CD14-positive monocyte (primary cell): ENCODE measurements at regions not wholly inside any gene's neighbourhood (a gene's known extent, or its start where the extent isn't known, plus 50 kb on each side); places are given as distances from the start of the nearest gene placed in this dataset.

Experiments
- DNase-seq, 3 donors: peaks; one replicate each; pipeline ENCODE4 v3.0.0-alpha.2; 2011 to 2022
- H2AFZ ChIP-seq: 2 replicates; pipeline ENCODE4 v1.6.0; 2012; ENCODE audit warnings: mild to moderate bottlenecking, low read depth, low read length, inconsistent platforms; ENCODE audit not compliant: insufficient read depth, poor library complexity, severe bottlenecking
- H3K27ac ChIP-seq, 2 donors: 1 replicate in 1 of 2; 2 replicates in 1 of 2; pipeline ENCODE4 v1.5.1; 2012 to 2013; ENCODE audit warnings: low read length in 2 of 2, control low read depth in 1 of 2, inconsistent platforms in 1 of 2, low read depth in 1 of 2, mild to moderate bottlenecking in 1 of 2
- H3K27me3 ChIP-seq, 2 donors: one replicate each; pipeline versions ENCODE4 v1.6.0 to v1.6.1; 2011 to 2013; ENCODE audit warnings: low read length in 2 of 2; ENCODE audit not compliant: control insufficient read depth in 2 of 2, insufficient read depth in 2 of 2
- H3K36me3 ChIP-seq, 2 donors: replicated peaks in 1 of 2; 1 replicate in 1 of 2; 2 replicates in 1 of 2; pipeline versions ENCODE4 v1.5.1 to v1.6.1; 2012 to 2013; ENCODE audit warnings: low read length in 2 of 2, control low read depth in 1 of 2, inconsistent platforms in 1 of 2, mild to moderate bottlenecking in 1 of 2; ENCODE audit not compliant: insufficient read depth in 2 of 2, control insufficient read depth in 1 of 2
- H3K4me1 ChIP-seq, 2 donors: 1 replicate in 1 of 2; 2 replicates in 1 of 2; pipeline versions ENCODE4 v1.5.1 to v1.6.1; 2012 to 2013; ENCODE audit warnings: low read length in 2 of 2, control low read depth in 1 of 2, inconsistent platforms in 1 of 2, mild to moderate bottlenecking in 1 of 2, moderate library complexity in 1 of 2; ENCODE audit not compliant: insufficient read depth in 2 of 2, control insufficient read depth in 1 of 2
- H3K4me2 ChIP-seq: replicated peaks from 2 replicates; pipeline ENCODE3; 2012; ENCODE audit warnings: low read length, moderate library complexity, mild to moderate bottlenecking; ENCODE audit not compliant: poor library complexity, severe bottlenecking; ENCODE audit errors: extremely low read depth
- H3K4me3 ChIP-seq, 3 experiments: fragments of 200-600 bp in 1 of 3; sonication (generic) in 1 of 3; replicated peaks in 1 of 3; 1 replicate in 2 of 3; 2 replicates in 1 of 3; pipeline ENCODE4 v1.5.1; 2011 to 2013; ENCODE audit warnings: low read length in 3 of 3, mild to moderate bottlenecking in 3 of 3, control low read depth in 2 of 3, low read depth in 2 of 3, inconsistent platforms in 1 of 3, moderate library complexity in 1 of 3
- H3K79me2 ChIP-seq: 2 replicates; pipeline ENCODE4 v1.6.0; 2012; ENCODE audit warnings: mild to moderate bottlenecking, control low read depth, inconsistent platforms, low read length, moderate library complexity; ENCODE audit not compliant: insufficient read depth
- H3K9ac ChIP-seq: 2 replicates; pipeline ENCODE4 v1.6.0; 2017; ENCODE audit warnings: low read length, mild to moderate bottlenecking; ENCODE audit not compliant: insufficient read depth, poor library complexity, severe bottlenecking
- H3K9me3 ChIP-seq, 2 donors: replicated peaks in 1 of 2; 1 replicate in 1 of 2; 2 replicates in 1 of 2; pipeline versions ENCODE4 v1.5.1 to v1.6.1; 2012 to 2013; ENCODE audit warnings: low read length in 2 of 2, control low read depth in 1 of 2; ENCODE audit not compliant: control insufficient read depth in 1 of 2, insufficient read depth in 1 of 2
- H4K20me1 ChIP-seq: 2 replicates; pipeline ENCODE4 v1.6.0; 2012; ENCODE audit warnings: mild to moderate bottlenecking, low read length, control low read depth, moderate library complexity; ENCODE audit not compliant: insufficient read depth
- H3K27ac Mint-ChIP-seq, 7 donors: one replicate each; pipeline ENCODE4 v1.8.0; 2020; ENCODE audit warnings: mild to moderate bottlenecking in 7 of 7, mixed read lengths in 7 of 7, moderate library complexity in 6 of 7, inconsistent platforms in 2 of 7
- H3K27me3 Mint-ChIP-seq, 3 donors: one replicate each; pipeline ENCODE4 v1.8.0; 2021 to 2022; ENCODE audit warnings: low read depth in 3 of 3, mild to moderate bottlenecking in 3 of 3, mixed read lengths in 3 of 3, moderate library complexity in 3 of 3, inconsistent platforms in 1 of 3
- H3K36me3 Mint-ChIP-seq, 2 donors: one replicate each; pipeline ENCODE4 v1.8.0; 2020; ENCODE audit warnings: mixed read lengths in 2 of 2, inconsistent platforms in 1 of 2, mild to moderate bottlenecking in 1 of 2
- H3K4me1 Mint-ChIP-seq: one replicate; pipeline ENCODE4 v1.8.0; 2020; ENCODE audit warnings: mild to moderate bottlenecking, mixed read lengths
- H3K4me3 Mint-ChIP-seq, 2 donors: one replicate each; pipeline ENCODE4 v1.8.0; 2020; ENCODE audit warnings: mild to moderate bottlenecking in 2 of 2, mixed read lengths in 2 of 2, moderate library complexity in 1 of 2
- H3K9me3 Mint-ChIP-seq, 7 donors: one replicate each; pipeline ENCODE4 v1.8.0; 2020 to 2022; ENCODE audit warnings: mixed read lengths in 7 of 7, mild to moderate bottlenecking in 6 of 7, moderate library complexity in 6 of 7, inconsistent platforms in 2 of 7
- WGBS: methylation state at CpG from one replicate; pipeline ENCODE4 v1.1.5; 2013; ENCODE audit warnings: missing lambda C conversion rate; ENCODE audit not compliant: insufficient coverage; 5-methylcytosine and 5-hydroxymethylcytosine counted together
- intact Hi-C, 2 donors: fragments of 100-400 bp; cut with micrococcal nuclease; formaldehyde crosslinking; loops; one replicate each; pipeline versions ENCODE4 v1.15.0 to v1.15.1; 2023
- TF ChIP-seq, protein P1 (sequence below): fragments of 200-600 bp; IDR thresholded peaks from one replicate; pipeline ENCODE4 v1.8.0; 2022; ENCODE audit warnings: antibody characterized with exemption, mild to moderate bottlenecking

GRCh38 chr18:11310476-11311086 lies 161.2 kb upstream of the PIEZO2 start:
- no peak overlapping the region for H3K9ac ChIP-seq
- H3K4me3 ChIP-seq = no peak overlapping the region
- WGBS = 100% methylated on average over 1 of the region's 1 CpG
- TF ChIP-seq, protein P1, sequence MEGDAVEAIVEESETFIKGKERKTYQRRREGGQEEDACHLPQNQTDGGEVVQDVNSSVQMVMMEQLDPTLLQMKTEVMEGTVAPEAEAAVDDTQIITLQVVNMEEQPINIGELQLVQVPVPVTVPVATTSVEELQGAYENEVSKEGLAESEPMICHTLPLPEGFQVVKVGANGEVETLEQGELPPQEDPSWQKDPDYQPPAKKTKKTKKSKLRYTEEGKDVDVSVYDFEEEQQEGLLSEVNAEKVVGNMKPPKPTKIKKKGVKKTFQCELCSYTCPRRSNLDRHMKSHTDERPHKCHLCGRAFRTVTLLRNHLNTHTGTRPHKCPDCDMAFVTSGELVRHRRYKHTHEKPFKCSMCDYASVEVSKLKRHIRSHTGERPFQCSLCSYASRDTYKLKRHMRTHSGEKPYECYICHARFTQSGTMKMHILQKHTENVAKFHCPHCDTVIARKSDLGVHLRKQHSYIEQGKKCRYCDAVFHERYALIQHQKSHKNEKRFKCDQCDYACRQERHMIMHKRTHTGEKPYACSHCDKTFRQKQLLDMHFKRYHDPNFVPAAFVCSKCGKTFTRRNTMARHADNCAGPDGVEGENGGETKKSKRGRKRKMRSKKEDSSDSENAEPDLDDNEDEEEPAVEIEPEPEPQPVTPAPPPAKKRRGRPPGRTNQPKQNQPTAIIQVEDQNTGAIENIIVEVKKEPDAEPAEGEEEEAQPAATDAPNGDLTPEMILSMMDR = peak; percentile 62
- H3K9me3 Mint-ChIP-seq = no peaks in the 10 kb centered on the region
- peaks cover 0 to 5% of the 10 kb centered on the region in 2 donors for H3K4me1 ChIP-seq
- H3K4me2 ChIP-seq = no peak overlapping the region
- peak in 1 of 3 donors; percentile 9 for DNase-seq
- no peak overlapping the region for H2AFZ ChIP-seq
- H3K27ac ChIP-seq = no peak overlapping the region
- intact Hi-C loops = no loop called here
- no peaks in the 10 kb centered on the region for H3K79me2 ChIP-seq
- H4K20me1 ChIP-seq = no peaks in the 10 kb centered on the region
- peaks cover 8% of the 10 kb centered on the region for H3K4me1 Mint-ChIP-seq
- peaks cover 0 to 2% (median 0%) of the 10 kb centered on the region in 3 donors for H3K27me3 Mint-ChIP-seq
- no peaks in the 10 kb centered on the region for H3K36me3 ChIP-seq
- H3K27ac Mint-ChIP-seq = no peak overlapping the region
- no peaks in the 10 kb centered on the region for H3K36me3 Mint-ChIP-seq
- no peaks in the 10 kb centered on the region for H3K27me3 ChIP-seq
- no peaks in the 10 kb centered on the region for H3K9me3 ChIP-seq
- no peak overlapping the region for H3K4me3 Mint-ChIP-seq

GRCh38 chr18:11309172-11309571 lies 159.8 kb upstream of the PIEZO2 start:
- intact Hi-C loops = no loop called here
- H3K4me1 Mint-ChIP-seq = peaks cover 8% of the 10 kb centered on the region
- peaks cover 0 to 2% (median 0%) of the 10 kb centered on the region in 7 donors for H3K9me3 Mint-ChIP-seq
- H3K36me3 Mint-ChIP-seq = no peaks in the 10 kb centered on the region
- Histone ChIP-seq H3K27ac (no peak overlapping the region), H3K4me1 (peaks cover 0 to 5% of the 10 kb centered on the region in 2 donors), H3K36me3 (no peaks in the 10 kb centered on the region), H4K20me1 (no peaks in the 10 kb centered on the region), H3K4me3 (no peak overlapping the region), H3K27me3 (no peaks in the 10 kb centered on the region), H3K9ac (no peak overlapping the region), H2AFZ (no peak overlapping the region), H3K79me2 (no peaks in the 10 kb centered on the region), H3K9me3 (no peaks in the 10 kb centered on the region), H3K4me2 (no peak overlapping the region)
- no peak for DNase-seq
- peaks cover 0 to 2% (median 0%) of the 10 kb centered on the region in 3 donors for H3K27me3 Mint-ChIP-seq
- H3K27ac Mint-ChIP-seq = no peak overlapping the region
- WGBS = 0% methylated on average over 1 of the region's 3 CpGs
- no peak overlapping the region for H3K4me3 Mint-ChIP-seq
- TF ChIP-seq, protein P1 = no peak
